SH-SY5Y (cell line): ENCODE measurements at regions not wholly inside any gene's neighbourhood (a gene's known extent, or its start where the extent isn't known, plus 50 kb on each side); places are given as distances from the start of the nearest gene placed in this dataset.

Experiments used
- GATA2 ChIP-seq: IDR thresholded peaks from 2 replicates; pipeline ENCODE4 v1.6.1; 2011; ENCODE audit warnings: mild to moderate bottlenecking, low read depth, low read length
- GATA3 ChIP-seq: IDR thresholded peaks from 2 replicates; pipeline ENCODE4 v1.6.1; 2011; ENCODE audit warnings: low read depth, mild to moderate bottlenecking, low read length, moderate library complexity

- TF ChIP-seq GATA3 (no peak), GATA2 (no peak)
Measured at GRCh38 chr6:140017470-140017869, 643.0 kb upstream of the CITED2 start.

GRCh38 chr6:140012150-140012549 is 637.7 kb upstream of the CITED2 start:
- TF ChIP-seq GATA3: no peak
- no peak for TF ChIP-seq GATA2

- TF ChIP-seq GATA3 (no peak), GATA2 (no peak)
Measured at GRCh38 chr6:140011537-140011936, 637.1 kb upstream of the CITED2 start.

- TF ChIP-seq GATA3 (no peak), GATA2 (no peak)
Measured at GRCh38 chr6:140009286-140009685, 634.8 kb upstream of the CITED2 start.

- no peak for TF ChIP-seq GATA3
- no peak for TF ChIP-seq GATA2
Measured at GRCh38 chr6:140007525-140007924, 633.1 kb upstream of the CITED2 start.

- TF ChIP-seq GATA3 (no peak), GATA2 (no peak)
Measured at GRCh38 chr6:140003217-140003616, 628.8 kb upstream of the CITED2 start.

- no peak for TF ChIP-seq GATA2
- no peak for TF ChIP-seq GATA3
Measured at GRCh38 chr6:140002396-140003022, 628.1 kb upstream of the CITED2 start.

GRCh38 chr6:140001821-140002341 is 627.4 kb upstream of the CITED2 start:
- TF ChIP-seq GATA2 (no peak), GATA3 (no peak)

GRCh38 chr6:140001005-140001404 is 626.6 kb upstream of the CITED2 start:
- TF ChIP-seq GATA3 (peak; percentile 77), GATA2 (peak; percentile 77)

GRCh38 chr6:139996253-139996834 is 621.9 kb upstream of the CITED2 start:
- TF ChIP-seq GATA3 (no peak), GATA2 (no peak)

GRCh38 chr6:139994998-139995397 is 620.5 kb upstream of the CITED2 start:
- no peak for TF ChIP-seq GATA2
- TF ChIP-seq GATA3: no peak

GRCh38 chr6:139990856-139991465 is 616.5 kb upstream of the CITED2 start:
- TF ChIP-seq GATA3 (no peak), GATA2 (no peak)

GRCh38 chr6:139990026-139990686 is 615.7 kb upstream of the CITED2 start:
- TF ChIP-seq GATA2 (no peak), GATA3 (no peak)

GRCh38 chr6:139988685-139989084 is 614.2 kb upstream of the CITED2 start:
- TF ChIP-seq GATA2 (no peak), GATA3 (no peak)
